Activated CD8-positive, alpha-beta memory T cell treated with anti-CD3 and anti-CD28 coated beads, Interleukin-2, amount 10 ng/mL, durations not matched to agents 7 days and 5 days (primary cell): ENCODE measurements at regions not wholly inside any gene's neighbourhood (a gene's known extent, or its start where the extent isn't known, plus 50 kb on each side); places are given as distances from the start of the nearest gene placed in this dataset.

Source experiments
- ATAC-seq: fragments of 150-1000 bp; cut with Tn5 transposase; one replicate; pipeline ENCODE4 v1.10.0; 2021; ENCODE audit warnings: moderate library complexity
- CTCF ChIA-PET: fragments of 350-600 bp; sonication (Branson Sonifier 250); formaldehyde crosslinking; loops from one replicate; lab custom pipeline; 2021; ENCODE audit warnings: antibody characterized with exemption; lab: Charles Lee
- DNase-seq: peaks from one replicate; pipeline ENCODE4 v3.0.0-alpha.2; 2020
- H3K27ac Mint-ChIP-seq: one replicate; pipeline ENCODE4 v1.8.0; 2021; ENCODE audit warnings: mild to moderate bottlenecking, mixed read lengths
- H3K27me3 Mint-ChIP-seq: one replicate; pipeline ENCODE4 v1.8.0; 2021; ENCODE audit warnings: mixed read lengths
- H3K36me3 Mint-ChIP-seq: one replicate; pipeline ENCODE4 v1.8.0; 2021; ENCODE audit warnings: mild to moderate bottlenecking, mixed read lengths
- H3K4me1 Mint-ChIP-seq: one replicate; pipeline ENCODE4 v1.8.0; 2021; ENCODE audit warnings: mixed read lengths
- H3K4me3 Mint-ChIP-seq: one replicate; pipeline ENCODE4 v1.8.0; 2021; ENCODE audit warnings: mild to moderate bottlenecking, moderate library complexity, mixed read lengths
- H3K9me3 Mint-ChIP-seq: one replicate; pipeline ENCODE4 v1.8.0; 2022; ENCODE audit warnings: low read depth, mixed read lengths

DNA sequence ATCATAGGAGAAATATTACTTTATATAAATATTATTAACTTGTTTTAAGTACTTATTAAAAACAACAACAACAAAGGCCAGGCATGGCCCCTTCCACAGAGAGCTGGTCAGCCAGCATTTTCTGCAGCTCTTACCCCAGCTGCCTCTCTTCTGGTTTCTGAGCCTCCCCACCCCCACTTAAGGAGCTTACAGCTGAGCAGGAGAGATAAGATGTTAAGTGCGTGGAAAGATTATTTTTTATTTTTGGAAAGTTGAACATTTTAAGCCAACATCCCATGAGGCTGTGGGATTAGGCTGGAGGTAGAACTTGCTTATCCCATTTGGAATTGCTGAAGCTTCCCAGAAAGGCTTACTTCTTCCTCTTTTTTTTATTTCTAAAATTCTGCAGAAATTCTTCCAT lies 401.2 kb downstream of the SEC14L1 start:
- Mint-ChIP-seq H3K36me3 (no peaks in the 10 kb centered on the region), H3K4me1 (peaks cover 4% of the 10 kb centered on the region), H3K4me3 (no peak overlapping the region), H3K27me3 (peaks cover 53% of the 10 kb centered on the region), H3K9me3 (no peaks in the 10 kb centered on the region), H3K27ac (no peak overlapping the region)
- ATAC-seq, result no peak
- no peak for DNase-seq
- CTCF ChIA-PET, result interaction anchor here (1.1 to 5.0 kb wide), 18 partner anchors 11 to 478 kb away, joined by 3 to 31 read pairs (median 4); partner anchors contain the start of gene TNRC6C

- Mint-ChIP-seq H3K4me3 (no peak overlapping the region), H3K4me1 (peaks cover 4% of the 10 kb centered on the region), H3K36me3 (no peaks in the 10 kb centered on the region), H3K27me3 (peaks cover 47% of the 10 kb centered on the region), H3K27ac (no peak overlapping the region), H3K9me3 (no peaks in the 10 kb centered on the region)
- DNase-seq, result peak; percentile 75
- peak; percentile 88 for ATAC-seq
- CTCF ChIA-PET, result interaction anchor here (0.6 to 5.0 kb wide), 35 partner anchors 8 to 546 kb away, joined by 3 to 31 read pairs (median 4); partner anchors contain the start of gene TNRC6C
These were observed 402.1 kb downstream of the SEC14L1 start for GRCh38 chr17:77542551-77543490.

DNA sequence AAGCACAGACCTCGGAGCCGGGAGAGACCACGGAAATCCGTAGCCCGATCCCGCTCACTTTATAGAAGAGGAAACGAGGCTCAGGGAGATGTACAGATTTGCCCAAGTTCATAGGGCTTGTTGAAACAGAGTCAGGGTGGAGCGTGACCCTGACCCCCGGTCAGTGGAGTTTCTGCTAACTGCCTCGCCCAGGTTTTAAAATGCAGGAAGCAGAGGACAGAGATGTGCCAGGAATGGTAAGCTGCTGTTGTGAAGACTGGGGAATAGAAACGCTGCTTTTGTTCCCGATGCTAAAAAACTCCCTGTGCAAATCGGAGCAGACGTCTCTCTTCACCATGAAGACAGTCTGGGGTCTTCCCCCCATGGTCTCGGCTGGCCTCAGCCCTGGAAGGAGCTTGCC lies 403.0 kb downstream of the SEC14L1 start:
- H3K4me1 Mint-ChIP-seq, result peaks cover 4% of the 10 kb centered on the region
- no peak overlapping the region for H3K27ac Mint-ChIP-seq
- no peaks in the 10 kb centered on the region for H3K36me3 Mint-ChIP-seq
- H3K27me3 Mint-ChIP-seq, result peaks cover 40% of the 10 kb centered on the region
- no peaks in the 10 kb centered on the region for H3K9me3 Mint-ChIP-seq
- CTCF ChIA-PET, result interaction anchor here (0.7 to 5.0 kb wide), 6 partner anchors 37 to 488 kb away, joined by 3 to 31 read pairs (median 6); no protein-coding TSS in a partner anchor
- DNase-seq (no peak), ATAC-seq (no peak)
- H3K4me3 Mint-ChIP-seq, result no peak overlapping the region

- no peak for ATAC-seq
- CTCF ChIA-PET, result interaction anchor here (0.7 to 5.0 kb wide), 5 partner anchors 38 to 475 kb away, joined by 3 to 27 read pairs (median 3); no protein-coding TSS in a partner anchor
- no peaks in the 10 kb centered on the region for H3K9me3 Mint-ChIP-seq
These were observed 403.8 kb downstream of the SEC14L1 start for GRCh38 chr17:77544347-77545110.

DNA sequence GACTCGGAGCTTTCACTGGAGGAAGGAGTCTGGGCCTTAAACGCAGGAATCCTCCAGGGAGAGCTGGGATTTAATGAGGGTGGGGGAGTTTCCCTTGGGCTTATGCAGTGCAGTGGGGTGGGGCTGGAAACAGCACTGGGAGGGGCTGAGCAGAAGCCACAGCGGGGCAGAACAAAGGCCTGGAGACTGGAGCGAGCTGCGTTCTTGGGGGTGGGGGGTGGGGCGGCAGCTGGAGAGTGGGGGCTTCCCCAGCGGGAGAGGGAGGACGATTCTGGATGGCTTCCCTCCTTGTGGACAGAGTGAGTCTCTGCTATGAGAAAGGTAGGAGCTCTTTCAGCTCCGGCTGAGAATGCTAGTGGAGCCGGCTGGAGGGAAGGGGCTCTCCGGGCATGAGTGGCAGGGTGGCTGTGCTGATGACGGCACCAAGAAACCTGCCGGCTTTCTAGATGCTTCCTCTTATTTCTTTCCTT lies 406.0 kb downstream of the SEC14L1 start:
- CTCF ChIA-PET, result interaction anchor here (1.2 kb wide), 1 partner anchor 47 kb away, joined by 3 read pairs; no protein-coding TSS in a partner anchor
- H3K27ac Mint-ChIP-seq, result no peak overlapping the region
- H3K27me3 Mint-ChIP-seq, result peaks cover 25% of the 10 kb centered on the region
- no peak for DNase-seq
- no peaks in the 10 kb centered on the region for H3K9me3 Mint-ChIP-seq
- peaks cover 4% of the 10 kb centered on the region for H3K4me1 Mint-ChIP-seq
- no peaks in the 10 kb centered on the region for H3K36me3 Mint-ChIP-seq
- ATAC-seq, result no peak
- no peak overlapping the region for H3K4me3 Mint-ChIP-seq

More at GRCh38 chr17:77544347-77545110, 403.8 kb downstream of the SEC14L1 start:
- peaks cover 4% of the 10 kb centered on the region for H3K4me1 Mint-ChIP-seq
- DNase-seq, result no peak
- no peaks in the 10 kb centered on the region for H3K36me3 Mint-ChIP-seq
- peaks cover 34% of the 10 kb centered on the region for H3K27me3 Mint-ChIP-seq
- no peak overlapping the region for H3K27ac Mint-ChIP-seq
- no peak overlapping the region for H3K4me3 Mint-ChIP-seq

GRCh38 chr17:77548967-77549366 lies 408.2 kb downstream of the SEC14L1 start:
- DNase-seq (no peak), ATAC-seq (no peak)
- Mint-ChIP-seq H3K27ac (no peak overlapping the region), H3K4me1 (peaks cover 4% of the 10 kb centered on the region), H3K27me3 (peaks cover 17% of the 10 kb centered on the region), H3K9me3 (no peaks in the 10 kb centered on the region), H3K4me3 (no peak overlapping the region), H3K36me3 (no peaks in the 10 kb centered on the region)
- CTCF ChIA-PET, result no interaction called here

- no peak for ATAC-seq
- no peak overlapping the region for H3K4me3 Mint-ChIP-seq
- no peaks in the 10 kb centered on the region for H3K9me3 Mint-ChIP-seq
- CTCF ChIA-PET, result no interaction called here
- peaks cover 10% of the 10 kb centered on the region for H3K27me3 Mint-ChIP-seq
- no peak overlapping the region for H3K27ac Mint-ChIP-seq
- DNase-seq, result no peak
- peaks cover 4% of the 10 kb centered on the region for H3K4me1 Mint-ChIP-seq
- no peaks in the 10 kb centered on the region for H3K36me3 Mint-ChIP-seq
These were observed 408.7 kb upstream of the TNRC6C start for GRCh38 chr17:77549726-77550366.

- peaks cover 11% of the 10 kb centered on the region for H3K27me3 Mint-ChIP-seq
- no peaks in the 10 kb centered on the region for H3K9me3 Mint-ChIP-seq
- no peak for DNase-seq
- no peak for ATAC-seq
- no peaks in the 10 kb centered on the region for H3K4me1 Mint-ChIP-seq
- H3K27ac Mint-ChIP-seq, result no peak overlapping the region
- CTCF ChIA-PET, result interaction anchor here (1.3 to 1.5 kb wide), 2 partner anchors 11 to 460 kb away, joined by 3 to 6 read pairs; no protein-coding TSS in a partner anchor
- no peaks in the 10 kb centered on the region for H3K36me3 Mint-ChIP-seq
- H3K4me3 Mint-ChIP-seq, result no peak overlapping the region
These were observed 404.9 kb upstream of the TNRC6C start for GRCh38 chr17:77553459-77554066.

- no peaks in the 10 kb centered on the region for H3K4me1 Mint-ChIP-seq
- no peak overlapping the region for H3K27ac Mint-ChIP-seq
- peaks cover 18% of the 10 kb centered on the region for H3K27me3 Mint-ChIP-seq
- H3K4me3 Mint-ChIP-seq, result no peak overlapping the region
- no peaks in the 10 kb centered on the region for H3K36me3 Mint-ChIP-seq
- CTCF ChIA-PET, result interaction anchor here (1.5 kb wide), 1 partner anchor 12 kb away, joined by 4 read pairs; no protein-coding TSS in a partner anchor
- DNase-seq (no peak), ATAC-seq (no peak)
- no peaks in the 10 kb centered on the region for H3K9me3 Mint-ChIP-seq
These were observed 403.3 kb upstream of the TNRC6C start for GRCh38 chr17:77555121-77555591.

GRCh38 chr17:77555741-77556291 lies 402.7 kb upstream of the TNRC6C start:
- H3K4me1 Mint-ChIP-seq, result no peaks in the 10 kb centered on the region
- CTCF ChIA-PET, result interaction anchor here (0.9 to 1.6 kb wide), 2 partner anchors 13 to 185 kb away, joined by 3 to 4 read pairs; no protein-coding TSS in a partner anchor
- no peak overlapping the region for H3K27ac Mint-ChIP-seq
- no peaks in the 10 kb centered on the region for H3K36me3 Mint-ChIP-seq
- DNase-seq (no peak), ATAC-seq (no peak)
- H3K4me3 Mint-ChIP-seq, result no peak overlapping the region
- peaks cover 22% of the 10 kb centered on the region for H3K27me3 Mint-ChIP-seq
- H3K9me3 Mint-ChIP-seq, result no peaks in the 10 kb centered on the region

DNA sequence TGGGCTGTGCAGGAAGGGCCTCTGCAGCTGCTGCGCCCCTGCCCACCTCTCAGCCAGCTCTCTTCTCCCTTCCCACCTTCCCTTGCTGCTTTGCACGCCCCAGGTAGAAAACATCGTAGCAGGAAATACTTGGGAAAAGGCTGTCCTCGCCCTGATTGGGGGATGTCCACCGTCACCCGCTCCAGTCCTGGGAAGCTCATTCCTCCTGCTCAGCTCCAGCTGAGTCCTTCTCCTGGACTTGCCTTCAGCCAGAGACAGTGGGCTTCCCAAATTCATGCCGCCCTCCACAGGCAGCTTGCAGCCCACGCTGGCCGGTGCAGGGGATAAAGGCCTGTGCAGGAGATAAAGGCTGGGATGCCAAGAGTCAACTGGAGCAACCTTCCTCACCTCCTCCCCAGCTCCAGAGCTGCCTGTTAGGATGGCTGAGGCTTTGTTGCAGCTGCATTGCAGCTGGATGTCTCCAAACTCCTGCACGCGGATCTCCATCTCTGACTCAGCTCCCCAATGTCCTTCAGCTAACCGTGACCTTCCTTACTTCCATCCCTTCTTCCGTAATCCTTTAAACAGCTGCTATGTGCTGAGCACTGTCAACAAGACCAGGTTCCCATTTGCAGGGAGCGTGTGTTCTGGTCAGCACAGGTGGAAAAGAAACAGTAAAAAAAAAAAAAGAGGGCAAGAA lies 402.0 kb upstream of the TNRC6C start:
- ATAC-seq (no peak), DNase-seq (no peak)
- CTCF ChIA-PET, result interaction anchor here (0.6 to 1.6 kb wide), 3 partner anchors 14 to 185 kb away, joined by 3 to 4 read pairs (median 3); no protein-coding TSS in a partner anchor
- H3K27me3 Mint-ChIP-seq, result peaks cover 22% of the 10 kb centered on the region
- no peak overlapping the region for H3K27ac Mint-ChIP-seq
- no peaks in the 10 kb centered on the region for H3K4me1 Mint-ChIP-seq
- H3K9me3 Mint-ChIP-seq, result no peaks in the 10 kb centered on the region
- no peak overlapping the region for H3K4me3 Mint-ChIP-seq
- H3K36me3 Mint-ChIP-seq, result no peaks in the 10 kb centered on the region
